ENCODE measurements at regions not wholly inside any gene's neighbourhood (a gene's known extent, or its start where the extent isn't known, plus 50 kb on each side); places are given as distances from the start of the nearest gene placed in this dataset.

GRCh38 chr6:54716877-54717276 lies 129.7 kb upstream of the FAM83B start:
- Histone ChIP-seq H3K9me3 (ENCODE audit: low read length) (no peaks in the 10 kb centered on the region), H3K4me1 (ENCODE audit: insufficient read depth, low read length) (no peaks in the 10 kb centered on the region), H3K4me3 (ENCODE audit: low read length) (no peak overlapping the region), H3K36me3 (ENCODE audit: insufficient read depth, low read length) (no peaks in the 10 kb centered on the region), H3K27ac (ENCODE audit: low read depth, low read length) (no peak overlapping the region), H3K27me3 (ENCODE audit: insufficient read depth, low read length, poor library complexity, severe bottlenecking) (no peaks in the 10 kb centered on the region)
- Mint-ChIP-seq H3K4me1 (no peaks in the 10 kb centered on the region), H3K9me3 (peaks cover 0 to 6% (median 0%) of the 10 kb centered on the region in 5 donors), H3K36me3 (no peaks in the 10 kb centered on the region), H3K4me3 (no peak overlapping the region), H3K27ac (no peak overlapping the region), H3K27me3 (no peaks in the 10 kb centered on the region)
- CTCF ChIA-PET, result no interaction called here
- no peak for DNase-seq
- POLR2A ChIA-PET, result no interaction called here

DNA sequence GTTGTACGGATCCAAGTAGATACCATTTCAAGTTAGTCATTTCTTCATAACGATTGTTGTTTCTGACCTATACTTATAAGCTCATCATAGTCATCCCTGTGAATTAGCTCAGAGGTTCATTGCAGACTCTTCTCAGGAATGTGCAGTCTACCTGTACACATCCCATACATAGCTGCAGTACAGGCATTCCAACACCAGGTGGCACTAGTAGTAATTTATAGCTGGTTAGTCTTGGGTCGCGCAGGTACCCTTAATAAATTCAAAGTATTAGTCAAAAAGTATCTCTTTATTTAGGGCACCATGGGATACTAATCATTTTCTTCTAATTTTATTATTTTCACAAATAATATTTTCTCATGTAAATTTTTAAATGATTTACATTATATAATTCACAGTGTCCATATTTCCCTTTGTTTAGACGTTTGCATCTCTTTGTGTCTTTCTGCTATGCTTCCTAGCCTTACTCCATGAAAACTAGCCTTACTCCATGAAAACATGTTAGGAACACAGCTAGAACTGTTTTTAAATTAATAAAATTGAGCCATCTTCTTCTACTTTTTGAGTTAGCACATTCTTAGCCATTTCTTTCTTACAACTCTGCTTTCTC lies 128.6 kb upstream of the FAM83B start:
- ChIA-PET CTCF (interaction anchor here (1.1 to 2.1 kb wide), 2 partner anchors 9 to 10 kb away, joined by 4 to 5 read pairs; no protein-coding TSS in a partner anchor), POLR2A (no interaction called here)
- H3K4me3 Mint-ChIP-seq, result no peak overlapping the region
- H3K36me3 Mint-ChIP-seq, result no peaks in the 10 kb centered on the region
- H3K4me1 Mint-ChIP-seq, result no peaks in the 10 kb centered on the region
- Histone ChIP-seq H3K27me3 (ENCODE audit: insufficient read depth, low read length, poor library complexity, severe bottlenecking) (no peaks in the 10 kb centered on the region), H3K27ac (ENCODE audit: low read depth, low read length) (no peak overlapping the region), H3K4me3 (ENCODE audit: low read length) (no peak overlapping the region), H3K4me1 (ENCODE audit: insufficient read depth, low read length) (no peaks in the 10 kb centered on the region), H3K36me3 (ENCODE audit: insufficient read depth, low read length) (no peaks in the 10 kb centered on the region), H3K9me3 (ENCODE audit: low read length) (no peaks in the 10 kb centered on the region)
- H3K27me3 Mint-ChIP-seq, result no peaks in the 10 kb centered on the region
- no peak overlapping the region for H3K27ac Mint-ChIP-seq
- H3K9me3 Mint-ChIP-seq, result peaks cover 0 to 6% (median 0%) of the 10 kb centered on the region in 5 donors
- peak in 3 of 5 donors; percentile 6 to 12 (median 7) for DNase-seq

- Mint-ChIP-seq H3K4me3 (no peak overlapping the region), H3K27me3 (no peaks in the 10 kb centered on the region), H3K27ac (no peak overlapping the region), H3K4me1 (no peaks in the 10 kb centered on the region), H3K36me3 (no peaks in the 10 kb centered on the region), H3K9me3 (peaks cover 0 to 6% (median 0%) of the 10 kb centered on the region in 5 donors)
- CTCF ChIA-PET, result interaction anchor here (1.1 to 2.1 kb wide), 2 partner anchors 9 to 11 kb away, joined by 4 to 5 read pairs; no protein-coding TSS in a partner anchor
- Histone ChIP-seq H3K4me3 (ENCODE audit: low read length) (no peak overlapping the region), H3K4me1 (ENCODE audit: insufficient read depth, low read length) (no peaks in the 10 kb centered on the region), H3K27ac (ENCODE audit: low read depth, low read length) (no peak overlapping the region), H3K9me3 (ENCODE audit: low read length) (no peaks in the 10 kb centered on the region), H3K27me3 (ENCODE audit: insufficient read depth, low read length, poor library complexity, severe bottlenecking) (no peaks in the 10 kb centered on the region), H3K36me3 (ENCODE audit: insufficient read depth, low read length) (no peaks in the 10 kb centered on the region)
- DNase-seq, result no peak
- POLR2A ChIA-PET, result no interaction called here
These were observed 128.0 kb upstream of the FAM83B start for GRCh38 chr6:54718541-54719023.

DNA sequence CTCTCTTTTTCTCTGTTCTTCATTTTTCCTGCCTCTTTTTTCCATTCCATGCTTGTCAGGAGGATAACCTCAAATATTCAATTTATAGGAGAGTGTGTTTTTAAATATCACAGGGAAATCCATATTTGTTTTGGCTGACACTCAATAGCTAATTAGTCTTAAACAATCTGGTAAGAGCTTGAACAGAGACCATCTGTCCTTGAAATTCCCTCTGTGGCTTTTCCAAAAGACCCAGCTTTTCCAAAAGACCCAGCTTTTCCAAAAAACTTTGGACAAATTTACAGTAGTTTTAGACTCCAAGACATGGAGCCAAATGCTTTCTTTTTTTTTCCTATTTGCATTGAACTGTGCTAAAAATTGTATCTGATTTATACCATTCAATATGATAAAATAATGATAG lies 127.4 kb upstream of the FAM83B start:
- H3K4me1 ChIP-seq (ENCODE audit: insufficient read depth, low read length), result no peaks in the 10 kb centered on the region
- Mint-ChIP-seq H3K27ac (no peak overlapping the region), H3K4me1 (no peaks in the 10 kb centered on the region), H3K36me3 (no peaks in the 10 kb centered on the region), H3K4me3 (no peak overlapping the region), H3K27me3 (no peaks in the 10 kb centered on the region), H3K9me3 (peaks cover 0 to 6% (median 0%) of the 10 kb centered on the region in 5 donors)
- no peaks in the 10 kb centered on the region for H3K9me3 ChIP-seq (ENCODE audit: low read length)
- no peak overlapping the region for H3K4me3 ChIP-seq (ENCODE audit: low read length)
- ChIA-PET POLR2A (no interaction called here), CTCF (interaction anchor here (2.1 kb wide), 1 partner anchor 10 kb away, joined by 5 read pairs; no protein-coding TSS in a partner anchor)
- DNase-seq, result no peak
- no peak overlapping the region for H3K27ac ChIP-seq (ENCODE audit: low read depth, low read length)
- no peaks in the 10 kb centered on the region for H3K36me3 ChIP-seq (ENCODE audit: insufficient read depth, low read length)
- no peaks in the 10 kb centered on the region for H3K27me3 ChIP-seq (ENCODE audit: insufficient read depth, low read length, poor library complexity, severe bottlenecking)

- H3K4me3 Mint-ChIP-seq, result no peak overlapping the region
- CTCF ChIA-PET, result interaction anchor here (2.1 kb wide), 1 partner anchor 10 kb away, joined by 5 read pairs; no protein-coding TSS in a partner anchor
These were observed 126.9 kb upstream of the FAM83B start for GRCh38 chr6:54719633-54720032.

GRCh38 chr6:54722328-54722727 lies 124.2 kb upstream of the FAM83B start:
- Histone ChIP-seq H3K9me3 (ENCODE audit: low read length) (no peaks in the 10 kb centered on the region), H3K4me1 (ENCODE audit: insufficient read depth, low read length) (no peaks in the 10 kb centered on the region), H3K27ac (ENCODE audit: low read depth, low read length) (no peak overlapping the region), H3K4me3 (ENCODE audit: low read length) (no peak overlapping the region), H3K36me3 (ENCODE audit: insufficient read depth, low read length) (no peaks in the 10 kb centered on the region), H3K27me3 (ENCODE audit: insufficient read depth, low read length, poor library complexity, severe bottlenecking) (no peaks in the 10 kb centered on the region)
- no peaks in the 10 kb centered on the region for H3K36me3 Mint-ChIP-seq
- H3K4me1 Mint-ChIP-seq, result no peaks in the 10 kb centered on the region
- CTCF ChIA-PET, result no interaction called here
- no peaks in the 10 kb centered on the region for H3K27me3 Mint-ChIP-seq
- POLR2A ChIA-PET, result no interaction called here
- peaks cover 0 to 11% (median 0%) of the 10 kb centered on the region in 5 donors for H3K9me3 Mint-ChIP-seq
- no peak overlapping the region for H3K27ac Mint-ChIP-seq
- H3K4me3 Mint-ChIP-seq, result no peak overlapping the region
- no peak for DNase-seq

More at GRCh38 chr6:54719633-54720032, 126.9 kb upstream of the FAM83B start:
- Histone ChIP-seq H3K4me1 (ENCODE audit: insufficient read depth, low read length) (no peaks in the 10 kb centered on the region), H3K27ac (ENCODE audit: low read depth, low read length) (no peak overlapping the region), H3K4me3 (ENCODE audit: low read length) (no peak overlapping the region), H3K36me3 (ENCODE audit: insufficient read depth, low read length) (no peaks in the 10 kb centered on the region), H3K9me3 (ENCODE audit: low read length) (no peaks in the 10 kb centered on the region), H3K27me3 (ENCODE audit: insufficient read depth, low read length, poor library complexity, severe bottlenecking) (no peaks in the 10 kb centered on the region)
- DNase-seq, result no peak
- Mint-ChIP-seq H3K9me3 (peaks cover 0 to 6% (median 0%) of the 10 kb centered on the region in 5 donors), H3K27ac (no peak overlapping the region), H3K27me3 (no peaks in the 10 kb centered on the region), H3K4me1 (no peaks in the 10 kb centered on the region), H3K36me3 (no peaks in the 10 kb centered on the region)
- POLR2A ChIA-PET, result no interaction called here

DNA sequence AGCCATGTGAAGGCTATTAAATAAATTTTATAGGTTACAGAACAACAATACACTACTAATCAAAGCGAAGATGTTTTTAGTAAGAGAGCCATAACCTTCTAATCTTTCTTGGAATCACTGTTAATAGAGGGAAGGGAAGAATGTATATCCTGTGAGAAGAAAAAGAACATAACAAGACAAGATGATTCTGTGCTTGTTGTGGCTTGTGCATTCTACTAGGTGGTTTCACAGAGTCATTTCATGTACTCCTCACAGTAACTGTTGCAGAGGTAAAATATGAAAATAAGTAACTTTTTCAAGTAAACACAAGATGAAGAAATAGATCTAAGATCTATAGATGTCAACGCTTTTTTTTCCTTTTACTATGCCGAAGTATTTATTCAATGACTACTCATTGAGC lies 116.9 kb upstream of the FAM83B start:
- Mint-ChIP-seq H3K27ac (no peak overlapping the region), H3K36me3 (peaks cover 0 to 2% (median 0%) of the 10 kb centered on the region in 3 donors), H3K9me3 (peaks cover 1 to 37% (median 5%) of the 10 kb centered on the region in 5 donors), H3K27me3 (no peaks in the 10 kb centered on the region), H3K4me1 (no peaks in the 10 kb centered on the region), H3K4me3 (no peak overlapping the region)
- H3K4me3 ChIP-seq (ENCODE audit: low read length), result no peak overlapping the region
- no peak overlapping the region for H3K27ac ChIP-seq (ENCODE audit: low read depth, low read length)
- no peaks in the 10 kb centered on the region for H3K27me3 ChIP-seq (ENCODE audit: insufficient read depth, low read length, poor library complexity, severe bottlenecking)
- H3K4me1 ChIP-seq (ENCODE audit: insufficient read depth, low read length), result no peaks in the 10 kb centered on the region
- ChIA-PET POLR2A (no interaction called here), CTCF (no interaction called here)
- no peaks in the 10 kb centered on the region for H3K36me3 ChIP-seq (ENCODE audit: insufficient read depth, low read length)
- DNase-seq, result no peak
- H3K9me3 ChIP-seq (ENCODE audit: low read length), result no peaks in the 10 kb centered on the region

GRCh38 chr6:54730767-54731630 lies 115.6 kb upstream of the FAM83B start:
- POLR2A ChIA-PET, result no interaction called here
- Histone ChIP-seq H3K27me3 (ENCODE audit: insufficient read depth, low read length, poor library complexity, severe bottlenecking) (no peaks in the 10 kb centered on the region), H3K27ac (ENCODE audit: low read depth, low read length) (no peak overlapping the region), H3K4me3 (ENCODE audit: low read length) (no peak overlapping the region), H3K36me3 (ENCODE audit: insufficient read depth, low read length) (no peaks in the 10 kb centered on the region), H3K4me1 (ENCODE audit: insufficient read depth, low read length) (no peaks in the 10 kb centered on the region), H3K9me3 (ENCODE audit: low read length) (no peaks in the 10 kb centered on the region)
- Mint-ChIP-seq H3K27me3 (no peaks in the 10 kb centered on the region), H3K4me3 (no peak overlapping the region), H3K9me3 (peaks cover 1 to 42% (median 10%) of the 10 kb centered on the region in 5 donors), H3K27ac (no peak overlapping the region), H3K4me1 (no peaks in the 10 kb centered on the region), H3K36me3 (peaks cover 0 to 2% (median 0%) of the 10 kb centered on the region in 3 donors)
- CTCF ChIA-PET, result no interaction called here
- DNase-seq, result no peak
